Thyroid gland (tissue), 4 donors: ENCODE measurements at regions not wholly inside any gene's neighbourhood (a gene's known extent, or its start where the extent isn't known, plus 50 kb on each side); places are given as distances from the start of the nearest gene placed in this dataset.

Experiments
- POLR2A ChIP-seq, 2 donors: fragments of 450-650 bp; IDR thresholded peaks; one replicate each; pipeline ENCODE4 v1.6.1; 2017; ENCODE audit warnings: antibody characterized with exemption in 2 of 2, mild to moderate bottlenecking in 2 of 2, moderate library complexity in 1 of 2
- TF ChIP-seq, protein P1 (sequence below), 6 experiments: fragments of 200-600 bp in 3 of 6; fragments of 450-650 bp in 3 of 6; sonication (generic) in 3 of 6; IDR thresholded peaks; one replicate each; pipeline ENCODE4 v1.5.1; 2016 to 2019; ENCODE audit warnings: antibody characterized with exemption in 6 of 6, mild to moderate bottlenecking in 2 of 6, inconsistent platforms in 1 of 6, moderate library complexity in 1 of 6

- TF ChIP-seq, protein P1, sequence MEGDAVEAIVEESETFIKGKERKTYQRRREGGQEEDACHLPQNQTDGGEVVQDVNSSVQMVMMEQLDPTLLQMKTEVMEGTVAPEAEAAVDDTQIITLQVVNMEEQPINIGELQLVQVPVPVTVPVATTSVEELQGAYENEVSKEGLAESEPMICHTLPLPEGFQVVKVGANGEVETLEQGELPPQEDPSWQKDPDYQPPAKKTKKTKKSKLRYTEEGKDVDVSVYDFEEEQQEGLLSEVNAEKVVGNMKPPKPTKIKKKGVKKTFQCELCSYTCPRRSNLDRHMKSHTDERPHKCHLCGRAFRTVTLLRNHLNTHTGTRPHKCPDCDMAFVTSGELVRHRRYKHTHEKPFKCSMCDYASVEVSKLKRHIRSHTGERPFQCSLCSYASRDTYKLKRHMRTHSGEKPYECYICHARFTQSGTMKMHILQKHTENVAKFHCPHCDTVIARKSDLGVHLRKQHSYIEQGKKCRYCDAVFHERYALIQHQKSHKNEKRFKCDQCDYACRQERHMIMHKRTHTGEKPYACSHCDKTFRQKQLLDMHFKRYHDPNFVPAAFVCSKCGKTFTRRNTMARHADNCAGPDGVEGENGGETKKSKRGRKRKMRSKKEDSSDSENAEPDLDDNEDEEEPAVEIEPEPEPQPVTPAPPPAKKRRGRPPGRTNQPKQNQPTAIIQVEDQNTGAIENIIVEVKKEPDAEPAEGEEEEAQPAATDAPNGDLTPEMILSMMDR (IDR thresholded peaks at IDR 0.05), result no peak
- no peak for TF ChIP-seq POLR2A (IDR thresholded peaks at IDR 0.05)
Observed at GRCh38 chr6:109260126-109260525, 122.1 kb downstream of the CD164 start.
